ENCODE measurements at regions not wholly inside any gene's neighbourhood (a gene's known extent, or its start where the extent isn't known, plus 50 kb on each side); places are given as distances from the start of the nearest gene placed in this dataset.

DNA sequence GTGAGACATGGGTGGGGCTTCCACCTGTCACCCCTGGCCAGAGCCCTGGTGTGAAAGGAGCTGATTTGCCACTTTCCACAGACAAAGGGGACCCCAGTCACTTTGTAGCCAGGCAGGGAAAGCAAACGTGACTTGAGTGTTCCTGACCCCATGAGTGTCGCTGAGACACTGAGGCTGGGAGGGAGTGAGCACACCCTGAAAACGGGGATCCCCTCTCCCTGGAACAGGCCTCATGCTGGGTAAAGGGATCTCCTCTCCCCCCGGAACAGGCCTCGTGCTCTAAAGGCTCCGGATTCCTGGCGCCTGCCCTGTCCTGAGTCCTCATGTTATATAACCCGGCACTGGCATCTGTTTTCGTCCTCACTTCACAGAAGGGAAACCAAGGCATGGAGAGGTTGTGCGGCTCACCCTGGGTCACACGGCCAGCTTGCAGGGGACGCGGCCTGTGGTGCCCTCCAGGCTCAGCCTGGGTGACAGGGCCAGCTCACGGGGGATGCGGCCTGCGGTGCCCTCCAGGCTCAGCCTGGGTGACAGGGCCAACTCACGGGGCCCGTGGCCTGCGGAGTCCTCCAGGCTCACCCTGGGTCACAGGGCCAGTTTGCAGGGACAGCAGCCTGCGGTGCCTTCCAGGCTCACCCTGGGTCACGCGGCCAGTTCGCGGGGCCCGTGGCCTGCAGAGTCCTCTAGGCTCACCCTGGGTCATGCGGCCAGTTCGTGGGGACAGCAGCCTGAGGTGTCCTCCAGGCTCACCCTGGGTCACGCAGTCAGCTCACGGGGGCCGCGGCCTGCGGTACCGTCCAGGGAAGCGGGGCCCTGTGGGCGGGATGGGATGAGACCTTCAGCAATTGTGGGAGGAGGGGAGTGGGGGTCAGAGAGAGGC is 104.7 kb downstream of the PDGFA start:
- TF ChIP-seq, protein P1, sequence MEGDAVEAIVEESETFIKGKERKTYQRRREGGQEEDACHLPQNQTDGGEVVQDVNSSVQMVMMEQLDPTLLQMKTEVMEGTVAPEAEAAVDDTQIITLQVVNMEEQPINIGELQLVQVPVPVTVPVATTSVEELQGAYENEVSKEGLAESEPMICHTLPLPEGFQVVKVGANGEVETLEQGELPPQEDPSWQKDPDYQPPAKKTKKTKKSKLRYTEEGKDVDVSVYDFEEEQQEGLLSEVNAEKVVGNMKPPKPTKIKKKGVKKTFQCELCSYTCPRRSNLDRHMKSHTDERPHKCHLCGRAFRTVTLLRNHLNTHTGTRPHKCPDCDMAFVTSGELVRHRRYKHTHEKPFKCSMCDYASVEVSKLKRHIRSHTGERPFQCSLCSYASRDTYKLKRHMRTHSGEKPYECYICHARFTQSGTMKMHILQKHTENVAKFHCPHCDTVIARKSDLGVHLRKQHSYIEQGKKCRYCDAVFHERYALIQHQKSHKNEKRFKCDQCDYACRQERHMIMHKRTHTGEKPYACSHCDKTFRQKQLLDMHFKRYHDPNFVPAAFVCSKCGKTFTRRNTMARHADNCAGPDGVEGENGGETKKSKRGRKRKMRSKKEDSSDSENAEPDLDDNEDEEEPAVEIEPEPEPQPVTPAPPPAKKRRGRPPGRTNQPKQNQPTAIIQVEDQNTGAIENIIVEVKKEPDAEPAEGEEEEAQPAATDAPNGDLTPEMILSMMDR (IDR thresholded peaks at IDR 0.05; ENCODE audit: borderline replicate concordance) = no peak
- Histone ChIP-seq H3K27ac (replicated peaks) (no peak overlapping the region), H3K9me3 (replicated peaks) (peaks cover 21% of the 10 kb centered on the region), H3K4me3 (no peak overlapping the region), H3K4me1 (no peaks in the 10 kb centered on the region), H3K36me3 (no peaks in the 10 kb centered on the region), H3K27me3 (ENCODE audit: low read depth) (peaks cover 15% of the 10 kb centered on the region)
- intact Hi-C loops (cut with micrococcal nuclease) = no loop called here
- peak; percentile 12 for DNase-seq

DNA sequence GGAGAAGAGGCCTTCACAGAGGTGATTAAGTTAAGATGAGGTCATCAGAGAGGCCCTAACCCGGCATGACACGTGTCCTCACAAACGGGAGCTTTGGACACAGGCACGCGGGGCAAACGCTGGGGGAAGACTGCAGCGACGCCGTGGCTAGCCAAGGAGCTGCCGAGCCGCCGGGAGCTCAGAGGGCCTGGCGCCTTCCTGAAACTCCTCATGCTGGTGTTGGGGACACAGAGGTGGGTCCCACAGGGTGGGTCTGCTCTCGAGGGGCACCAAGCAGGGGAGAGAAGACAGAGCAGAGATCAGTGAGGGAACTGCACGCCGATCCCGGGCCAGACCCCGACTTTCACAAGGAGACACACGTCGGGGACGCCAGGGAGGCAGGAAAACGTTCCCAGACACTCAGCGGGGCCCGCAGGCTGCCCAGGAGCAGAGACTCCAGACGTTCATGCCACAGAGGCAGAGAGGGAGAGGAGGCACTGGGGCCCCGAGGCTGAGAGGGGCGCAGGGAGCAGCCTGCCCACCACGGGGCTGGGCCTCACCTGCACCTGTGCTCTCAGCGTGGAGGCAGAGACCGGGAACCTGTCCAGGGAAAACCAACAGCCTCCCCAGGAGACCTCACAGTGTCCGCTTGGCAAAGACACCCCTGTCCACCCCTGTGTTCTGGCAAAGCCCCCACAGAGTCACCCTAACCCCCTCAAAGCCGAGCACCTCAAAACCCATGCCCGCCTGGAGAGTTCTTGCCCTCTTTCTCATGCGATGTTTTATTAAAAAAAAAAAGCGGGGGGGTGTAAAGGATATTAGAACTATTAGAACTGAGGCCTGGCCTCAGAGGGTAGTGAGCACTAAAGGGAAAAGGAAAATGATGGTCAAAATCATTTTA is 103.8 kb downstream of the PDGFA start:
- TF ChIP-seq, protein P1 (IDR thresholded peaks at IDR 0.05; ENCODE audit: borderline replicate concordance) = no peak
- no peak overlapping the region for H3K27ac ChIP-seq (replicated peaks)
- intact Hi-C loops (cut with micrococcal nuclease) = no loop called here
- H3K27me3 ChIP-seq (ENCODE audit: low read depth) = peaks cover 14% of the 10 kb centered on the region
- H3K36me3 ChIP-seq = no peaks in the 10 kb centered on the region
- peaks cover 21% of the 10 kb centered on the region for H3K9me3 ChIP-seq (replicated peaks)
- H3K4me1 ChIP-seq = no peaks in the 10 kb centered on the region
- no peak overlapping the region for H3K4me3 ChIP-seq
- DNase-seq = peak; percentile 7

DNA sequence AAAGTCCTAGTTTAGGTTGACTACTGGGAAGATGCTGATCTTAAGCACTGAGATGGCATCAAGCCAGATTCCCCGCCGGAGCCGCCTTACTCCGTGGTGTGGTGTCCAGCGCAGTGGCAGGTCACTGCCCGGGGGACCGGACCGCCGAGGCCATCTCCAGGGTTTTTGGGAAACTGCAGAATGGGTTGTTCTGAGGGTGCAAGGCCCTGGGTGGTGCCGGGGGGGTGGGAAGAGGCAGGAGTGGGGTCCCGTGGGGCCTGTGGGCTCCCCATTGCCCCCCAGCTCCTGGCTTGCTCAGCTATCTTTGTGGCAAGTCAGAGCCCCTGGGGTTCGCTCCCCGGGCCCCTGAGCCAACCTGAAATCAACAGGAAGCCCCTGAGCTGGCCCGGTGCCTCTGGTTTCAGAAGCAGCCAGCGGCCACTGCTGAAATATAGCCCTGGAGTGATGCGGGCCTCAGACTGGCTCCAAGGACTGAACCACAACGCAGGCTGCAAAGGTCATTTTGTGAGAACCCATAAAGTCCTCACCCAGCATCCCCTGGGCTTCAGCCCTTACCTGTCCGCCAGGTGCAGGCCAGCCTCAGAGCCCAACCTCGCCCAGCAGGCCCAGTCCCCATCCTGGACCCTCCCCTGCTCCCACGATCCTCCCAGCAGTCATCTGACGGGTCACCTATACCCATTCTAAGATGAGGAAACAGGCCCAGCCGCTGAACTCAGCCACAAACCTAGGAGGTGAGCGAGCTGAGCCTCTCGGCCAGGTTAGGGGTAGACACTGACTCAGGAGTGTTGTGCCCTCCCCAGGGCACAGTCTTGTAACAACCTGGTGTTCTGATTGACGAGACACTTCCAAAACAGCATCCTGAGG is 102.7 kb downstream of the PDGFA start:
- intact Hi-C loops (cut with micrococcal nuclease) = no loop called here
- peak; percentile 16 for DNase-seq

DNA sequence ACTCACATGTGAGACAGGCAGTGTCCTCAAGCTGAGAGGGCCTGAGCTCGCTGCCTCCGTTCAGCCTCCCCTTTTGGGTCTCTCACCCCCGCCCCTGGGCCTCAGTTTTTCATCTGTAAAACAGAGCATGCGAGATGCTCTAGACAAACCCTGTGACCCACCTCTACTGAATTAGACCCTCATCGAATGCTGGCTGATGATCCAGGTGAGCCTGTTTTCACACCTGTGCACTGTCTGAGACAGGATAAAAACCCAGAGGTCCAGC is 102.1 kb downstream of the PDGFA start:
- Histone ChIP-seq H3K36me3 (no peaks in the 10 kb centered on the region), H3K9me3 (replicated peaks) (peaks cover 21% of the 10 kb centered on the region), H3K4me3 (no peak overlapping the region), H3K27me3 (ENCODE audit: low read depth) (peaks cover 22% of the 10 kb centered on the region), H3K27ac (replicated peaks) (no peak overlapping the region), H3K4me1 (no peaks in the 10 kb centered on the region)
- intact Hi-C loops (cut with micrococcal nuclease) = no loop called here
- TF ChIP-seq, protein P1 (IDR thresholded peaks at IDR 0.05; ENCODE audit: borderline replicate concordance) = no peak
- DNase-seq = no peak

More for the DNA sequence above, 102.7 kb downstream of the PDGFA start:
- Histone ChIP-seq H3K4me3 (no peak overlapping the region), H3K27ac (replicated peaks) (no peak overlapping the region), H3K9me3 (replicated peaks) (peaks cover 21% of the 10 kb centered on the region), H3K4me1 (no peaks in the 10 kb centered on the region), H3K27me3 (ENCODE audit: low read depth) (peaks cover 17% of the 10 kb centered on the region), H3K36me3 (no peaks in the 10 kb centered on the region)
- TF ChIP-seq, protein P1 (IDR thresholded peaks at IDR 0.05; ENCODE audit: borderline replicate concordance) = no peak

DNA sequence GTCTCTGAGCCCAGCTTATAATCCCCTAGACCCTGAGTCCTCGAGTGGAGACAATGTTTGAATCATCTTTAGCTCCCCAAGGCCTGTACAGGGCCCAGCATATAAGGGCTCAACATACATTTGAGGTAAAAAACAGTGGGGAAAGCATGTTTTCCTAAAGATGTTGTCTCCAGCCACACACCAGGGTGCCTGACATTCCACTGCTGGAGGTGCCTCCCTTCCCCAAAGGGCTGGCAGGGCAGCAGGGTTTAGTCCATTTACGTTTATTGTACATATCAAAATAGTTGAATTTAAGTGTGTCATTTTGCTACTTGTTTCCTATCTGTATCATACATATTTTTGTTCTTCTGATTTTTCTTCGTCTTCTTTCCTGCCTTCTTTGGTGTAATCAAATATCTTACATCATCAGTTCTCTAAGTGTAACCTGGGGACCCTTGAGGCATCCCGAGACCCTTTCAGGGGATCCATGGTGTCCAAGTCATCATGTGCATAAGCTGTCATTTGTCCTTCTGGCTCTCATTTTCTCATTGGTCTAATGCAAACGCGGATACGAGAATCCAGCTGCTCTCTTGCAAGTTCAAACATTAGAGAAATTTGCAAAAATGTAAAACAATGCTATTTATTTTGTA is 101.6 kb downstream of the PDGFA start:
- intact Hi-C loops (cut with micrococcal nuclease) = no loop called here

More for the DNA sequence above, 101.6 kb downstream of the PDGFA start:
- H3K9me3 ChIP-seq (replicated peaks) = peaks cover 21% of the 10 kb centered on the region
- peaks cover 26% of the 10 kb centered on the region for H3K27me3 ChIP-seq (ENCODE audit: low read depth)
- TF ChIP-seq, protein P1 (IDR thresholded peaks at IDR 0.05; ENCODE audit: borderline replicate concordance) = no peak
- H3K36me3 ChIP-seq = no peaks in the 10 kb centered on the region
- H3K27ac ChIP-seq (replicated peaks) = no peak overlapping the region
- no peak overlapping the region for H3K4me3 ChIP-seq
- no peaks in the 10 kb centered on the region for H3K4me1 ChIP-seq
- no peak for DNase-seq
